MV-4-11 (cell line): ENCODE measurements at regions not wholly inside any gene's neighbourhood (a gene's known extent, or its start where the extent isn't known, plus 50 kb on each side); places are given as distances from the start of the nearest gene placed in this dataset.
"Not testable (repeated sequence)": the region's sequence is repeated elsewhere in the genome, so short reads cannot be mapped to it uniquely, and the experiment has no call there.

Source experiments
- DNase-seq: peaks from one replicate; lab custom pipeline; 2025; lab: John Stamatoyannopoulos, UW

DNA sequence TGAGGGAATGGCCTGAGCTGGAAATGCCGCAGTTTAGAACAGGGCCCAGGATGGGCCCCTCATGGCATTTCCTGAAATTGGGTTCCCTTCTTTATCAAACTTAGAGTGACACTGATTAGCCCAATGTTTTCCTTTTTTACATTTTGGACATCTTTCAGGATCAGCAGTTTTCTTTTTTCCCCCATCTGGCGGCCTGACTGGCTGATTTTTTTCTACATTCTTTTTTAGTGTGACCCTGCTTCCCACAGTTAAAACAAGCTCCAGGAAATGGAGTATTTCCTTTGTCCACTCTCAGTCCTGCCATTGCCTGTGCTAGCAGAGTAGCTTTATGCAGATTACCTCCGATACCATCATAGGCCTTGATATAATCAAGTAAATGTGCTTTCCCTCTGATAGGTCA is 185.8 kb upstream of the IGF1 start:
- DNase-seq, result not testable (repeated sequence)

DNA sequence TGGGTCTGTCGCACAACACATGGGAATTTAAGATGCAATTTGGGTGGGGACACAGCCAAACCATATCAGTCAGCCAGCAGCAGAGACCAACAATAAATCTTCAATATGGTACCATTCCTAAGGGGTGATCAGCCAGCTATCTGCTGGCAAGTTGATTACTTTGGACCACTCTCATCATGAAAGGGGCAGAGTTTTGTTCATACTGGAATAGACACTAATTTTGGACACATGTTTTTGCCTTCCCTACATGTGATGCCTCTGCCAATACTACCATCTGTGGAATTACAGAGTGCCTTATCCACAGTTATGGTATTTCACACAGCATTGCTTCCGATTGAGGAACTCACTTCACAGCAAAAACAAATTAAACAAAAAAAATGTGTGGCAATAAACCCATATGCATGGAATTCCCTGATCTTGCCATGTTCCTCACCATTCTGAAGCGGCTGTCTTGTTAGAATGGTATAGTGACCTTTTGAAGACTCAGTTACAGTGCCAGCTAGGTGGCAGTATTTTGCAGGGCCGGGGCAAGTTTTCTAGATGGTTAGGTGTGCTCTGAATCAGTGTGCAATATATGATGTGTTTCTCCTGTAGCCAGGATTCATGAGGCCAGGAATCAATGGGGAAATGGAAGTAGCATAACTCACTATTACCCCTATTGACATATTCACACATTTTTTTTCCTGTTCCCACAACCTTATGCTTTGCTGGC is 179.0 kb upstream of the IGF1 start:
- peak; percentile 31 for DNase-seq

DNA sequence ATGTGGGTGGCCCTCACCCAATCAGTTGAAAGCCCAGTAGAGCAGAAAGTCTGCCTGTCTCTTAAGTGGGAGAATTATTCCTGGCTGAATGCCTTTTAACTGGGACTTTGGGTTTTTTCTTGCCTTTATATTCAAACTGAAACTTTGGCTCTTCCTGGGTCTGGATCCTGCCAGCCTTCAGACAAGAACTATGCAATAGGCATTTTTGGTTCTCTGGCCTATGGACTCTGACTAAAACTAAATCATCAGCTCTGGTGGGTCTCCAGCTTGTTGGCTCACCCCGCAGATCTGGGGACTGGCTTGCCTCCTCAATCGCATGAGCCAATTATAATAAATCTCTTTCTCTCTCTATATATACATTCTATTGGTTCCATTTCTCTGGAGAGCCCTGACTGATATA is 173.0 kb upstream of the IGF1 start:
- DNase-seq, result no peak

DNA sequence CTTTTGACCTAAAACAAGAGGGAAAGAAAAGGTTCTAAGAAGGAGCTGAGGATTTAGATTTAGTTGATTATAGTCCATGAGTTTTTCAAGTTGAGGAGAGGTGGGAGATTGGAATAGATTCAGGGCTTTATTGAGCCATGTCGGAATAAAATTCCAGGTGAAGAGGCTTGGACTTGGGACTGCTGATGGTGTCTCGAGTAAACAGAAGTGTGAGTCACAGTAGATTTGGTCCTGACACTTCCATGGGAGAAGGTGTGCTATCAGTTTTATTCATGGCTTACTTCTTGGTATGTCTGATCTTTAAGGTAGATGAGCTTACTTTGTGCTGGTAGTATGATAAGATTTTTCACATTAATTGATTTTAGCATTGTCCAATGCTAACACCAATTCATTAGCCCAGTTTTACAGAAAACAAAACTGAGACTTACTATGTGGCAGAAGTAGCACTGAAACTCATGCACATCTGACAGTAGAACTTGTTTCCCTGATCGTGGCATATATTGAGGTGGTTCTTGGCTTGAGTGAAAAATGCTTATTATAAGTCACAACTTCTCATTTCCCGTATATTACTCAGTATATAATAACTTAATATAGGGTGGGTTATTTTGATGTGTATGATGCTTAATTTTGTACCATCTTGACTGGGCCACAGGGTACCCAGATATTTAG is 172.4 kb upstream of the IGF1 start:
- DNase-seq, result no peak

DNA sequence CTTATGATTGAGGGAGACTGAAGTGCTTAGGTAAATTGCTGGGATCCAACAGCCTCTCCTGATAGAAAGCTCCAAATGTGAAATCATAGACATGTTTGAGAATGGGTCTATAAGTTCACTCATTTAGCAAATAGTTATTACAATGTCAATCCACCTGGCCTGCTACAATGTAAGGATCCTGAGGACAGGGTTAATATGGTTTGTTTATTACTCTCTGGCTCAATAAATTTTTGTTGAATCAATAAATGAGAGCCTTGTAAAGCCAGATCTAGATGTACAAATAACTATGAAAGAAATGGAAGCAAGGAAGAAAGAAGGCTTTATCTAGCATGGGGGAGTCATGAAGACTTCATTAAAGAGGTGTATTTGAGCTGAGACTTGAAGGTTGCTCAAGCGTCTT is 165.6 kb upstream of the IGF1 start:
- DNase-seq, result no peak

DNA sequence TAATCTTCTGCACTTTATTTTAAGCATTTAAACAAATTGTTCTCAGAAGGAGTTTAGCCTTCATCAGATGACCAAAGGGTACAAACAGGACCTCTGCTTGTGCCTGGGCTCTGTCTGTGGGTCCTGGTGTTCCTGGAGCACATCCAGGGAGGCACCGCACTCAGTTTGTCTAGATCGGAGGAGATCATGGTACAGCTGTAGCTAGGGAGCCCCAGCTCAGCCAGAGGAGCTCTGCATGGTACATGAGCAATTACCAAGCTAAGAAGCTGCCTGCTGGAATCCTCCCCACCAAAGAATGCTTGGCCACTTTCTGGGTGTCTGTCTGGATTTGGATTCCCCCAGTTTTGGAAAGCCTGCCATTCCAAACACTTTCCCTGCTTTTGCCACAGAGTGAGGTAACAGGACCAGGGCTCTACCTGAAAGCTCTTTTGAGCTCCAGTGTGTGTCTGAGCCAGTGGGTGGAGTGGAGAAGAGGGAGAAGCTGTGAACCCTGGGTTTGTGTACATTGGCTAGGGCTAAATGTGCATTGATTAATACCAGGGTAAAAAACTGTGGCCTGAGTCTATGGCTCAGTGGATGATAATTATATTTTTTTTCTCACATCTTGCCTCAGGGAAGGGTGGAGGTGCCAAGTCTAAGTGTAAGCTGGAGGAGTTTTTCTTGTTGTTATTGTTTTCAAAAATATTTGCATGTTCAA is 163.7 kb upstream of the IGF1 start:
- DNase-seq, result no peak

DNA sequence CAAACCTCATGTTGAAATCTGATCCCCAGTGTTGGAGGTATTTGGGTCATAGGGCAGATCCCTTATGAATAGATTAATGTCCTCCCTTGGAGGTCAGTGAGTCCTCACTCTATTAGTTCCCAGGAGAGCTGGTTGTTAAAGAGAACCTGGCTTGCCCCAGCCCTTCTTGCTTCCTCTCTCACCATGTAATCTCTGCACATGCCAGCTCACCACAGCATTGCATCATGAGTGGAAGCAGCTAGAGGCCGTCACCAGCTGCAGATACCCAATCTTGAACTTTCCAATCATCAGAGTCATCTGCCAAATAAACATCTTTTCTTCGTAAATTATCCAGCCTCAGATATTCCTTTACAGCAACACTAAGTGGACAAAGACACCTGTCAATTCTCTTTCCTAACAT is 161.8 kb upstream of the IGF1 start:
- peak; percentile 69 for DNase-seq

DNA sequence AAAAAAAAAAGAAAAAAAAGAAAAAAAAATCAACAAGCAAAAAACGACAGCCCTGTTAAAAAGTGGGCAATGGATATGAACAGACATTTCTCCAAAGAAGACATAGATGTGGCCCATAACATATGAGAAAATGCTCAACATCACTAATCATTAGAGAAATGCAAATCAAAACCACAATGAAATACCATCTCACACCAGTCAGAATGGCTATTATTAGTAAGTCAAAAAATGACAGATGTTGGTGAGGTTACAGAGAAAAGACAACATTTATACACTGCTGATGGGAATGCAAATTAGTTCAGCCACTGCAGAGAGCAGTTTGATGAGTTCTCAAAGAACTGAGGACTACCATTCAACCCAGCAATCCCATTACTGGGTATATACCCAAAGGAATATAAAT is 160.3 kb upstream of the IGF1 start:
- not testable (repeated sequence) for DNase-seq

DNA sequence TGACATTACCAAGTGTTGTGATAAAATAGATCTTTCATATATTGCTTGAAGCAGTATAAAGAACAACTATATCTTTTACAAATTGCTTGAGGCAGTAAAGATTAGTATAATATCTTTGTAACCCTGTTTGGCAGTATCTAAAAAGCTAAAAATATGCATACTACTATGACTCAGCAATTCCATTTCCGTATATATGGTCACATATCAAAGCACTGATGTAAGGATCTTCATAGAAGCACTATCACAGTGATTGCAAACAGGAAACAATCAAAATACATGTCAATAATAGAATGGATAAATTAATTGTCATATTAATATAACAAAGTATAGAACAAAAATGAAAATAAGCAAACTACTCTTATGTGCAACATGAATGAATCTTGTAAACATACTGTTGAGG is 158.4 kb upstream of the IGF1 start:
- peak; percentile 72 for DNase-seq

DNA sequence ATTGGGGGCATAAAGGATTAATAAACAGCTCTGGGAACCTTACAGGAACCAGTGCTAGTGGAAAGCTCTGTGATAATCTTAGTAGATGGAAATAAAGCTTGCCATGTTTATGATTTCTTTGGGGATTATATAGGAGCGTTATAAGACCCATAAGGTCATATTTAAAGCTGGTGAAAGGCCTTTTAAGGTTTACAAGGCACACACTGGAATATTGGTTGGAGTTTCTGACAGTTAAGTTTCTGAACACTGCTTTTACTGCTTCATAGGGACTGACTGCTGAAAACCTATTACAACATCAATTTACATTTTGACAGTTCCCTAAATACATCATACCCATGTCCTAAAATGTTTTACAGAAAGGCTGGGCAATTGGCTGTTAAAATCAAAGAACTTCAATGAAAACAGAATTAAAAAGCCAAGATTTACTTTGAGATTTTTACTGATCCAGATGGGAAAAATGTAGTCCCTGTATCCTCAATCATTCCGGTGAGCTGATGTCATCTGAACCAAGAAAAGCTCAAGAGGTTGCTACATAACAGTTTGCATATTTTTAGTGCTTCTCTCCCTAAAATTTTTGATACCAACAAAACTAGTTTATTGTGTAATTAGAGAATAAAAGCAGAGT is 153.7 kb upstream of the IGF1 start:
- DNase-seq, result peak; percentile 15

DNA sequence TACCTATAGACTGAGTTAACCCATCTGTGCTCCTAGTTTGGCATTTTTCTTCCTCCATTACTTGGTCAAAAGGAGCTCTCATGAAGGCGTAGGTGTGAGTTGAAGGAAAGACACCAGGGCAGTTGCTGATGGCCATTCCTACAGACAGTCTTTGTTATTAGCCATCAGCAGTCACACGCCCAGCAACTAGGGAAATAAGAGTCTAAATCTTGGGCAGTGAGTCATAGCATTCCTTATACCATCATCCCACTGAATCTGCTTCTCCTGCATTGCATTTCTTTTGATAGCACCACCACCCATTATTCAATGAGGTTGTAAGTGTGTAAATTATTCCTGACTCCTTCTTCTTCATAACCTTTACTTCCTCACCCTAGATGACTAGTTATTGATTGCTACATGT is 150.9 kb upstream of the IGF1 start:
- DNase-seq, result no peak

DNA sequence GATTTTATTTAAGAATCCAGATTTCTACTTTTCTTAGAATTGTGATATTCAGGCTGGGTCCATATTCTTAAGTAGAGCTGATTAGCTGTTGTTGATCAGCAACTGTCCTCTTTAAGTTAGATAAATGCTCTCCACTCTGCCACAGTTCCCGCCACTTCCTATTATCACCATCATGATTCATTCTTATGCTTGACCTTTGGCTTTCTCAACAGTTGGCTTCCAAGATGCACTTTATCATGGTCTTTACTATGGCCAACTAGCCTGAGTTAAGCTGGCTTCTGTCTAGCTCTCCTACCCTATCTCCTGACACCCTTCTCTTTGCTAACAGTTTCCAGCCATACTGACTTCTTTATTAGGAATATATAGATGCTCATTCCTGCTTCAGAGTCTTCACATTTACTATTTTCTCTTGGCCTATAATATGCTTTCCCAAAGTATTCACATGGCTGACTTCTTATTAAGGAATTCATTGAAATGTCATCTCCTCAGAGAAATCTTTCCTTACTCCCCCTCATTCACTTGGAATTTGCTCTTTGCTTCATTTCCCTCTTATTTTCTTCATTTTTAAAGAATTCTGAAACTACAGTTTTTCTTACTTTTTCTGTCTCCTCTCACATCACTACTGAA is 149.0 kb upstream of the IGF1 start:
- peak; percentile 61 for DNase-seq

DNA sequence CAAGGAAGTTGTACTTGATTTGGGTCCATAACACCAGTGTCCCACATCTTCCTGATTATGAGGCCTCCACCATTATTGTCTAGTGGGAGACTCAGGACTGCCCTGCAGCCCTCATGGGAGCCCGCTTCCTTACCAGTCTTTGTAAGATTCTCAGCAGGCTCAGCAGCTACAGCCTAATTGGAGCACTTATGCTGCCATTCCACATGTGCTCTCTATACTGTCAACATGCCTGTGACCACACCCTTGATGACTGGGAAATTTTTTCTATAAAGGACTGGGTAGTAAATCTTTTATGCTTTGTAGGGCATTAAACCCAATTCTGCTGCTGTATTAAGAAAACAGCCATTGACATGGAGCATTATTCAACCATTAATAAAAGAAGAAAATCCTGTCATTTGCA is 145.5 kb upstream of the IGF1 start:
- DNase-seq, result no peak

DNA sequence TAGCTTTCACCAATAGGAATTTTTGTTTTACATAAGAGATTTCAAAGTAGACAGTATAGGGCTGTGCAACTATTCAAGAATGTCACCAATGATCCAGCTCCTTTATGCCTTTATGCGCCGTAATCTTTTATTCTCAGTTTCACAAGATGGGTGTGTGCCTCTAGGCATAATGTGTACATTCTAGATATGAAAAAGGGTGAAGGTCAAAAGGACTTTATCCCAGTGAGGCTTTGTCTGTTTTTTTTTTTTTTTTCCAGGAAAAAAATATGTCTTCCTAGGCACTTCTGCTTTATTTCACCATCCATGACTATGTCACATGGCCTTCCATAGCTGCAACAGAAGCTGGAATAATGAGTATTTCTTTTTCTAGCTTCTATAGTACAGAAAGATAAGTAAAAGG is 142.3 kb upstream of the IGF1 start:
- DNase-seq, result no peak

DNA sequence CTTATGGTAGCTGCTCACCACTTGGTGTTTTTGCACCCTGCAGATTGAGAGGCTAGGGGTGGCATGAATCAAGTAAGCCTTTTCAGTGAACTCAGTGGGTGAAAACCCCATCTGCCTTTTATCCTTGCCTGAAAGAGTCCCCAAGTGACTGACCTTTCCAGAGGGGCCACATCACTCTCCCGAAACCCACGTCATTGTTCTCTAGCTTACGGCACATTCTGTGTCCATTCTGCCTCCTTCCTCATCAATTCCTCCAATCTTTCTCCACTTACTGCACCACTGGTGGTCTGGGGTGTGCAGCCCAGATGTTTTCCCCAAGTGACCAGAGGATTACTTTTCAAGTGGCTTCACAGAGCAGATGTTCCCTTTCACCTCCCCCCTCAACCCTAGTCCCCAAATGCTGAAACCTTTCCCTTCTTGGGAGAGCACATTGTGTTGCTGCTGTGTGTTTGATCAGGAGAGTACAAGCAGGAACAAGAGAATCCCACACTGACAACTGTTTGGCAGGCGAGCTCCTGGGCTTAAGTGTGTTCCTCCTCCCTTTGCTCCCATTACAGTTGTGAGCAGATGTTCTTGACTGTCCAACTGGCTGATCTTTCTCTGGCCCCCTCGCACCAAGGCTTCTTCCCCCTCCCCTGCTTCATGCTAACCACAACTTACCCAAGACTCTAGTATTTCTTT is 138.0 kb upstream of the IGF1 start:
- peak; percentile 14 for DNase-seq

DNA sequence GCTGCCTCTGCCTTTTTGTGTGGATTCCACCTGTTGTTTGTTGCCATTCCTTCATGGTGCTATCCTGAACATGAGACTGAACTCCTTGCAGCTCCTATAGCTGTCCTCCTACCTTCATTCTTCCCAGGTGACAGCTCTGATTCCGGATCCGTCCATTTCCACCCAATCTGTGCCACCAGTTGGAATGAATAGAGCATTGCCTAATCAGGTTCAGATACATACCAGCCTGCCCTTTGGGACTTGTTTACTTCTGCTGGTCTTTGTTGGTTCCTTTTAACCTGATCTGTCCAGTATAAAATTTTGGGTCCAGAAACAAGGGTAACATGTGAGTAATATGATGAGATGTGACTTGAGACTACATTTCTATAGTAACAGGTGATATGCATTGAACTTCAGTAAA is 136.3 kb upstream of the IGF1 start:
- no peak for DNase-seq

DNA sequence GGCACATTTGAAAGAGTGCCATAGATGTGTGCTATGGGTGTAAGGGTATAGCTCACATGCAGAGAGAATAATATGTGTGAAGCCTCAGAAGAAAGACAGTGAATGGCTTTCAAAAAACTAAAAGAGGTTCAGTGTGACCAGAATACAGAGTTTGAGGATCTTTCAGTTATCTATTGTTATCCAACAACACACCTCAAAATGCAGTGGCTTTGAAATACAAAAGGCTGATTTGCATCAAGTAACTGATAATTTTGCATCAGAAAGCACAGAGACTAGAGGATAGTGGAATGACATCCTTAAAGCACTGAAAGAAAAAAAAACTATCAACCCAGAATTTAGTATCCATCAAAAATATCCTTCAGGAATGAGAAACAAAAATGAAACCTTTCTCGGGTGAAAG is 131.6 kb upstream of the IGF1 start:
- no peak for DNase-seq

DNA sequence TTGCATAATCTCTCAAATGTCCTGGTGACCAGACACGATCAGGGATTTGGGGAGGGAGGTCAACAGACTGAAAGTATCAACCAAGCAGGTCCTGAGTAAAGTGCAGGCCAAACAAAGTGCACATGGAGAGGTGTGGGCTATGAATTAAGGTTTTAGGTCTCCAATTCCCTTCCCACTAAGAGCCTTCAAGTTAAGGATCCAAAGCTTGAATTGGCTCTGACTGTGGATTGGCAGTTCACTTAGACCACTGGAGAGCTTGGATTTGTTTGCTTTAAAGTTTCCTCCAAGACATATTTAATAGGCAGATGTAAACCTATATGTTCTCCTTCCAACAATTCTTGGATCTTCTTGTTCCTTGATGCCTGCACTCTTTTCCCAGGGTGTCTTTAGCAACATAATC is 129.6 kb upstream of the IGF1 start:
- DNase-seq, result no peak

DNA sequence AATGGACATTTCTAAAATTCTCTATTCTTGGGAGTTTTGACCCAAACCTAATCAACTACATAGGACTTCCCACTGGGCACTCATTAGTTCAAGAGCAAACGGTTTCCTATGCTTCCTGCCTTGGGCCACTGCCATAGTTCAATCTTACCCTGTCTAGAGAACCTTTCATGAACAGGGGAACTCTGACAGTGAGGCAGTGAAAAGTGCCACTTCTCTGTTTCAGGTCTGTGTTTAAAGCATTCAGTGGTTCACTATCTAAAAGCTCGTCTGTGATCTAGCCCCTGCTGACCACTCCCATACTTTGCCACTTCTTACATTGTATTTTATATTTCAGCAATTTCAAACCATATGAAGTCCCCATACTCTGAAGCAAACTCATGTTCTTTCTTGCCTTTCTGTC is 122.7 kb upstream of the IGF1 start:
- no peak for DNase-seq

DNA sequence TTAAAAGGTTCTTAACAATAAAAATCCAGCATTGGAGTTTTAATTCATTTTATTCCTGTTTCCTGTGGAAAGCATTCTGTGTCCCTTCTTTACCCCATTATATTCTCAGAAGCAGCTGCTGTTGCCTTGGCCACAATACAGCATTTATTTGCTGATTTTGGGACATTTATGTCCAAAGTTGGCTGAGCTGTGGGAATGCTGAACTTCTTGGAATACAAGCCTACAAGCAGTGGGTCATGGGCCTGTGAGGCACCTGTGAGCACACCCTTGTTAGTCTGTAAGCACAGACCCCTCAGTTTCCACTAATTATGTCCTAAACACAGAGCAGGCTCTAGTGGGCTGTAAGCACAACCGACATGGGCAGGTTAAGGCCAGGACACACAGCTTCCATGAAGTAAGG is 122.2 kb upstream of the IGF1 start:
- no peak for DNase-seq

DNA sequence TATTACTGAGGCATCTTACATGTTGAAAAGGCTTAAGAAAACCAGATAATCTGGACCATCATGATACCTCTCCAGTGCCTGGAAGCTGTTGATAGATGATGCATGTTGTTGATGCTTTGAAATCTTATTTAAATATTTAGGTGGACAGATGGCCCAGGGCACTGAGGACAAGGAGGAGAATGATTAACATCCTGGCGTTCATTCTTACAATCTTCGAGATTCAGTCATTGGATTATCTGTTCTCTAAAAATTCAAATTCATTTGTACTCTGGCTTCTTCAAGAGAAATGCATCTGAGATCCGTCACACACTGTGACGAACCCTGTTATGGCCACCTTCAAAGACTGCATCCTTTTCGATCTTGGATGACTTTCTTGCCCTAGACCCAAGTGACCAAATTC is 121.3 kb upstream of the IGF1 start:
- DNase-seq, result no peak

DNA sequence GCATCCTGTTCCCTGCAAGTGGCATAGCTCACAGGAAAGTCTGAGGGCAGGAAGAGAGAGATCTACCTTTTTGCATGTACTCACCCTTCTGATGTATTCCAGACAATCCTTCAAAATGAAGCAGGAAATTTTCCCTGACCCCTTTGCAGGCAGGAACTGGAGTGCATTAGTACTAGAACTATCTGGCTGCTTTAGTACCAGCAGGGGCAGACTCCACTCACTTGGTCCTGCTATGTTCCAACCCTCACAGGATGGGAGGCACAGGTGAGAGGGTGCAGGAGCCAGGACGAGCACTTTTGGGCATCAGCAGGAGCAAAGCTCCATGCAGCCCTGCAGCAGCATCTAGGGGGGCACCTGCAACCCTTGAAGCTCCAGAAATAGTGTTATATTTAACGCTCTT is 116.3 kb upstream of the IGF1 start:
- DNase-seq, result no peak
